Epidermal melanocyte (primary cell): ENCODE measurements at regions not wholly inside any gene's neighbourhood (a gene's known extent, or its start where the extent isn't known, plus 50 kb on each side); places are given as distances from the start of the nearest gene placed in this dataset.
"Not testable (repeated sequence)": the region's sequence is repeated elsewhere in the genome, so short reads cannot be mapped to it uniquely, and the experiment has no call there.

Experiments used
- DNase-seq: peaks from one replicate; pipeline ENCODE4 v3.0.0; 2011; ENCODE audit warnings: low spot score; ENCODE audit not compliant: insufficient read length

- no peak for DNase-seq
These were observed 112.8 kb upstream of the EOLA2 start for GRCh38 chrX:150051096-150051495.

GRCh38 chrX:150052226-150052625 lies 113.9 kb upstream of the EOLA2 start:
- DNase-seq = no peak

GRCh38 chrX:150058728-150059127 lies 120.4 kb upstream of the EOLA2 start:
- DNase-seq = no peak

GRCh38 chrX:150060406-150060805 lies 122.1 kb upstream of the EOLA2 start:
- no peak for DNase-seq

GRCh38 chrX:150062292-150063137 lies 124.2 kb upstream of the EOLA2 start:
- DNase-seq = no peak

DNA sequence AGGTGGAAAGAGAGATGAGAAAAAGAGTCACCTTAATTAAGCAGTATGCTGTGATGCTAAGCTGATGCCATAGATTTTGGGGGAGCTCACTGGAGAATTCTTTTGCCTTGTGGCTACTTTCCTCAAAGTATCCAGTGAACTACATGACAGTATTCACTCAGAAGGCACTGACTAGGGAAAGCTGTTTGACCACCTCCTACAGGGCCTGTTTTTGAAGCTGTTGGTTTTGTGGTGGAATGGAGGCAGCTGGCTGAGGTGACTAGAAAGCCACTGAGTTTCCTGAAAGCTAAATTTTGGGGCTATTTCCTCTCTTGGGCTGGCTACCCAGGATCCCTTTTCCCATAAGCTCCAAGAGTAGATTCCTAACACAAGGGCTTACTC lies 124.8 kb upstream of the EOLA2 start:
- no peak for DNase-seq

- DNase-seq = no peak
These were observed 125.4 kb upstream of the EOLA2 start for GRCh38 chrX:150063674-150064073.

- DNase-seq = no peak
These were observed 135.9 kb upstream of the EOLA2 start for GRCh38 chrX:150074175-150074574.

DNA sequence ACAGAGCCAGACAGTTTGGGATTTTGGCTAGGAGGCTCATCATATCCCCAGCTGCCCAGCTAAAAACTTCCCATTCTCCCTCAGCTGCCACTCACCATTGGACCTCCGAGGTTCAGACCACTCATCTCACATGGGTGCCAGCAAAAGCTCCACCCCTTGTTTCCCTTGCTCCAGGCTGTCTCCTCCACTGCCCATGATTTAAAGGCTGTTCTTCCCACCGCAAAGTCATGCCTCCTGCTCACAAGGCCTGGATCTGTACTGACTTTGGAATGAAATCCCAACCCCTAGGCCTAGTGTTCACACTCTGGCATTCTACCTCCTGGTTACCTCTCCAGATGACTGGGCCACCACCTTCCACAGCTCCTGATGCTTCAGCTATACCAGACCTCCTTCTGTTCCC lies 142.2 kb upstream of the EOLA2 start:
- DNase-seq = no peak

DNA sequence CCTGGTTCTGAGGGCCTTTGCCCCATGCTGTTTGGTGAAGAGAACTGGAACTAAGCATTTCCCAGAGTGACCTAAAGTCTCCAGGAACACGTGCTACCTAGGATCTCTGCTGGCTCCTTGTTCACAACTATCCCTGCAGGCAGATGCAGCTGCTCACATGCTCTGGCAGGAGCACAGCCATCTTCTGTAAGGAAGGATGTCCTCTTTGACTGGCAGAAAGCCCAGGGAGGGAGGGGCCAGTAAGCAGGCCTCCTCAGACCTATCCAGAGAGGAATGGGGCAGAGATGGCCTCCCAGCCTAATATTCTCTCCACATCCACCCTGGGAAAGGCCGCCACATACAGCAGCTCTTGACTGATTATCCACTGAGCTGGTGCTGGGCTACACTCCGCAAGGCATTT lies 142.8 kb upstream of the EOLA2 start:
- no peak for DNase-seq

DNA sequence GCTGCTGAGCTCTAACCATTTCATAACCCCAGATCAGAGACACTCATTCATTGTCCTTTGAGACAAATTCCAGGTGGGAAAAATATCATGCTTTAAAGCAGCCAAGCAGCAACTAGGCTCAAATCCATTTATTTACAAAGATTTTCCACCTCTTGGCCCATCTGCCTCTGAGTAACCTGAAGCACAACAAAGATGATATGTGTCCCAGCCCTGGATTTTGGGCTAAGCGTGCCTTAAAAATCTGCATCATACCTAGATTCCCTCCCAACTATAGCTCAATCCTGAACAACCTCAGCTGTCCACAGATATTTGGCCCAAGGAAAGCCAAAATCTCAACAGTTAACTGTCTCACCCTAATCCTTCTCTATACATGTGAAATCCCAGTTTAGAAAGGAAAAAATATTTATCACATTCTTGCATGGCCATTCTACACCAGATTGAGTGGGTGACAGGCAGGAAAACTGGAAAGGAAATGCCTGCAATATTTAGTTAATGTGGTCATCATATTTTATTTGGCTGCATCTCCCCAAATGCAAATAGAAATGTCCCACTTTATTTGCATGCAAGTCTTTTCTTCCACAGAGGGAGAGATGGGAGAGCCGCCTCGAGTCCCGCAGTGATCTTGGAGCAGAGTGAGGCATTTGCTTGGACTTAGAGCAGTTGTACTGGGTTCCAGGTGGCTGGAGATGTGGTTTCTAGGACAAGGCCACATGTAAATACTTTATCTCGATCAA lies 146.4 kb upstream of the EOLA2 start:
- no peak for DNase-seq

DNA sequence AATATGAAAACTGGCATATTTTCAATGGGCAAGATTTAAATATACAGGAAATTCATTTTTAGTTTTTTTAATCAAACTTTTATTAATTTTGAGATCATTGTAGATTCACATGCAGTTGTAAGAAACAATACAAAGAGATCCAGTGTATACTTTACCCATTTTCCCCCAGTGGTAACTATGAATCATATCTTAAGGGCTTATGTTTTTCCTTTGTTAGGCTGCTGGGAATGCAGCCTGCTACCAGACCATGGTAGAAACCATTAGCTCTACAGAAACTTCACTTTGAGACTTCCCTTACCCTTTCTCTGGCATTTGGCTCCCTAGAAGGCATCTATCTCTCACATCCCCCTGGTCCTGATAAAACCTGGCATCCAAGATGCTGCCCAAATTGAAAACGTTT lies 147.6 kb upstream of the EOLA2 start:
- no peak for DNase-seq

DNA sequence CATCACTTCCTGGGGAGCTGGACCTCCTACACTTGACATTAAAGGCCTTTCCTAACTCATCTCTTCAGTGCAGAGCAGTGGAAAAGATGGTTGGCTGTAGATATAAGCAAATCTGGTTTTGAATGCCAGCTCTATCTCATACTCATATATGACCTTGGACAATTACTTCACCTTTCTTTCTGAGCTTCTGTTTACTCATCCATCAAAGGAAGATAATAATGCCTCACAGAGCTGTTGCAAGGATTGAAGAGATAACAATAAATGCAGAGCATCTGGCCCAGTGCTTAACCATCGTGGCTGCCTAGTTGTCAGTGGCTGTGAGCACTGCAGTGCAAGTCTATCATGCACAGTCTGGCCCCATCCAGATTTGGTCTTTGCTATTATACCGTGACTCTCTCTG lies 148.1 kb upstream of the EOLA2 start:
- no peak for DNase-seq

- no peak for DNase-seq
These were observed 149.3 kb upstream of the EOLA2 start for GRCh38 chrX:150087612-150088011.

DNA sequence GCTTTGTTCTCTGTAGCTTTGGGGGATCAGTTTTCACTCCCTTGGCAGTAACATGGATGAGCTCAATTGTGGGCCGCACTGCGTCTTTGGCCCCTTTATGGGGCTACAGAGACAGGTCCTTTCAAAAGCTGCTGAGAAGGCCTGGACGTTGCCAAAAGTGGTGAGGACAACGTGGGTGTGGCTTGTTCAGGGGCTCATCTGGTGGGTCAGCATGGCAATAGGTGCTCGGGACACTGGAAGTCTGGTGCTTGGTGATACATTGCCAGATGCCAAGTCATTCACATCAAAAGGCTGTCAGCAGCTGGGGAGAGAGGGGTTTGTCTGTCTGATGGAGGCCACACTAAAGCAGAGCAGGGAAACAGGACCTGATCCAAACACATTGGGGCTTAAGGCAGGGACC lies 149.8 kb upstream of the EOLA2 start:
- DNase-seq = no peak

GRCh38 chrX:150088766-150089518 lies 150.7 kb upstream of the EOLA2 start:
- DNase-seq = no peak

DNA sequence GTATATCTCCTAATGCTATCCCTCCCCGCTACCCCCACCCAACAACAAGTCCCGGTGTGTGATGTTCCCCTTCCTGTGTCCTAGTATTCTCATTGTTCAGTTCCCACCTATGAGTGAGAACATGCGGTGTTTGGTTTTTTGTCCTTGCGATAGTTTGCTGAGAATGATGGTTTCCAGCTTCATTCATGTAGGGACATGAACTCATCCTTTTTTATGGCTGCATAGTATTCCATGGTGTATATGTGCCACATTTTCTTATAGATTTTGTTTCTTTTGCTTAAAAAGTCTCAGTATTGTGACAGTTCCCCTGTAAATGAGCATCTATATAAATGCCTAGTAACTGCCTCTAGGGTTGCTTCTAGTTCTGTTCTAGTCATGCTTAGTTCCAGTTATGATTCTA lies 153.0 kb upstream of the EOLA2 start:
- not testable (repeated sequence) for DNase-seq

- DNase-seq = no peak
These were observed 154.3 kb upstream of the EOLA2 start for GRCh38 chrX:150092549-150092948.

DNA sequence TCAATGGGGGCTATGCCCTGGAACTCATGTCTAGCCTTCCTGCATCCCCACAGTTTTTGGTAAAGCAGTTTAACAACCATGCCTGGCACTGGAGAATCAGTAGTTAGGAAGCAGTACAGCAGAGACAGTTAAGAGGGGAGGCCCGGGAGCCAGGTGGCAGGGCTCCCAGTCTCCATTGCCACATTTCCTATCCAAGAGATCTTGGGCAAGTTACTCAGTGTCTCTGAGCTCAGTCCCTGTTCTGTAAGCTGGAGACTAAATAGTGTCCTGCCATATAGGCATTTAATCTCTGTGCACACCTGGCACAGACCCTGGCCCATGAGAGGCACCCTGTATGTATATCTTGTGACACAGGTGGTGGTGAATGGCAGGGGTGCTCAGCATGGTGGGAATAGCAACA lies 156.1 kb upstream of the EOLA2 start:
- no peak for DNase-seq

DNA sequence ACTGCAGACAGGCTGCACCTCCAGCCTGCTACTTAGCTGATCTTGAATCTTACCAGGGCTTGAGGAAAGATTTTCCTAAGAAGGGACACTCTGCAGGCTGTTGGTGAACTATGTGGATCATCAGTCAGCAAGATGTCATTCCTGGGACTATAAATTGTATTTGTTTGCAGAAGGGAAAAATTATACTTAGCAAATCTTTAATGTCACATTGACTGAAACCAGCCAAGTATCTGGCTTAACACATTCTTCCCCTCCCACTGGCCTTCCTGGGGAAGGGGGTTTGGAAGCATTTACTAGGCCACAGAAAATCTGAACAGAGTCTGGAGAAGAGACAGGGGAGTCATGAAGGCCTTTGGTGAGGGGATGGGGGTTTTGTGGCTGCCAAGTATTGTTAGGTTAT lies 156.7 kb upstream of the EOLA2 start:
- DNase-seq = no peak

DNA sequence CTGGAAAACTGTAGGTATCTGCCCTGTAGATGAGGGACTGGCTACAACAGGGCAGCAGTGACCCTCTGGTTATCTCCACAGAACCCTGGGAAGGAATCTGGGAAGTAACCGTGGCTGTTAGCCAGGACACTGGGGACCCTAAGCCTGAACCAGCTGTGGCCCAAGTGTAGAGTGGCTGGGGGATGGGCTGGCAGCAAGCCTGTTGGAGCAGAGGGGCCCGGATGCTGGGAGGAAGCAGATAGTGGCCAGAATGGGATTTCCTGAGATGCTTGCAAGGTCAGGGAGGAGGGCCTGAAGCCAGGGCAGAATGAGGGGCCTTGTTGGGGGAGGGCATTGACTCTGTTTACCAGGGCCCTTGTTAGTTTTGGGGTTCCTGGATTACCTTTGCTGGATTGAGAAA lies 161.0 kb upstream of the EOLA2 start:
- DNase-seq = no peak

DNA sequence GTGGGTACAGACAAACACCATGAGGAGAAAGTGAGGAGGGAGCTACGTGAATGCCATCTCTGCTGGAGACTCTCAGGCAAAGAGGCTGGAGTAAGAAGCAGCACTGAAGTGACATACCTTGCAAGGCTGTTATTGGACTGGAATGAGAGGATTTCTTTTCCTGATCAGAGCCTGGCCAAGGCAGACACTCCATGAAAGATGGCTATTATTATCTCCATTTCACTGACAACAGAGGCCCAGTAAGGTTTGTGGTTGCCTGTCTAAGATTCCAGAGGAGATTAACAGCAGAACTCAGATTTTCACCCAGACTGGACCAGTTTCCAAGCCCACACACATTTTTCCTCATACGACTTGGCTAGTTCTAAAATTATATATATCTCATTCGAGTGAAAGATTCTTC lies 162.0 kb upstream of the EOLA2 start:
- no peak for DNase-seq
